ENCODE measurements at regions not wholly inside any gene's neighbourhood (a gene's known extent, or its start where the extent isn't known, plus 50 kb on each side); places are given as distances from the start of the nearest gene placed in this dataset.

DNA sequence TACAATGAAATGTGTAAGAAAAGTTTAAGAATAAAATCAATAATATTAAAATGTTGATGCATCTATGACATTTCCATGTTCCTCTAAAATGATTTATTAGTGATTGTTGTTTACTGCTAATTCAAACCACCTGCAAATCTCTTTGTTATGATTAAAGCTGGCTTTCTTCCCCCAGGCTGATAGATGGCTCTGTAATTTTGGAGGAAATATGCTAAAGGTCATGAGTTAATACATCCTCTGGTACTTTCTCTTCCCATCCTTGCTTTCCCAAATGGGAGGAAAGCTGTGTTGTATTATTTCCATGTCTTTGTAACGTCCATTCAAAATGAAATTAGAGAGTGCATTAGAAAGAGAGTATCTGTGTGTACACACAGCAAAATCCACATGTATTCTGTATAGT, 139.5 kb upstream of the TMCO5A start:
- TF ChIP-seq POLR2A (IDR thresholded peaks at IDR 0.05), result no peak
- TF ChIP-seq, protein P1, sequence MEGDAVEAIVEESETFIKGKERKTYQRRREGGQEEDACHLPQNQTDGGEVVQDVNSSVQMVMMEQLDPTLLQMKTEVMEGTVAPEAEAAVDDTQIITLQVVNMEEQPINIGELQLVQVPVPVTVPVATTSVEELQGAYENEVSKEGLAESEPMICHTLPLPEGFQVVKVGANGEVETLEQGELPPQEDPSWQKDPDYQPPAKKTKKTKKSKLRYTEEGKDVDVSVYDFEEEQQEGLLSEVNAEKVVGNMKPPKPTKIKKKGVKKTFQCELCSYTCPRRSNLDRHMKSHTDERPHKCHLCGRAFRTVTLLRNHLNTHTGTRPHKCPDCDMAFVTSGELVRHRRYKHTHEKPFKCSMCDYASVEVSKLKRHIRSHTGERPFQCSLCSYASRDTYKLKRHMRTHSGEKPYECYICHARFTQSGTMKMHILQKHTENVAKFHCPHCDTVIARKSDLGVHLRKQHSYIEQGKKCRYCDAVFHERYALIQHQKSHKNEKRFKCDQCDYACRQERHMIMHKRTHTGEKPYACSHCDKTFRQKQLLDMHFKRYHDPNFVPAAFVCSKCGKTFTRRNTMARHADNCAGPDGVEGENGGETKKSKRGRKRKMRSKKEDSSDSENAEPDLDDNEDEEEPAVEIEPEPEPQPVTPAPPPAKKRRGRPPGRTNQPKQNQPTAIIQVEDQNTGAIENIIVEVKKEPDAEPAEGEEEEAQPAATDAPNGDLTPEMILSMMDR (IDR thresholded peaks at IDR 0.05), result no peak

All from testis (tissue), 2 donors.